Neuronal stem cell (in vitro differentiated cells): ENCODE measurements at regions not wholly inside any gene's neighbourhood (a gene's known extent, or its start where the extent isn't known, plus 50 kb on each side); places are given as distances from the start of the nearest gene placed in this dataset.

ENCODE experiments used
- DNase-seq: peaks from one replicate; pipeline ENCODE4 v3.0.0-alpha.2; 2013; ENCODE audit warnings: low spot score
- H2AFZ ChIP-seq: one replicate; pipeline ENCODE4 v1.6.1; 2013; ENCODE audit warnings: mild to moderate bottlenecking, low read length, inconsistent platforms
- H2AK5ac ChIP-seq: 2 replicates; pipeline ENCODE4 v1.6.1; 2013; ENCODE audit warnings: low read depth, mild to moderate bottlenecking, inconsistent platforms, low read length, moderate library complexity, mixed read lengths
- H2BK120ac ChIP-seq: 2 replicates; pipeline ENCODE4 v1.6.1; 2013; ENCODE audit warnings: low read depth, mild to moderate bottlenecking, inconsistent platforms, low read length, moderate library complexity, mixed read lengths
- H2BK12ac ChIP-seq: one replicate; pipeline ENCODE4 v1.6.1; 2013; ENCODE audit warnings: low read length, inconsistent platforms
- H2BK15ac ChIP-seq: 2 replicates; pipeline ENCODE4 v1.6.1; 2013; ENCODE audit warnings: mild to moderate bottlenecking, low read length, inconsistent platforms, mixed read lengths
- H2BK5ac ChIP-seq: one replicate; pipeline ENCODE4 v1.6.1; 2013; ENCODE audit warnings: inconsistent platforms, mild to moderate bottlenecking, low read length, moderate library complexity
- H3K14ac ChIP-seq: one replicate; pipeline ENCODE4 v1.6.1; 2013; ENCODE audit warnings: low read length, inconsistent platforms
- H3K18ac ChIP-seq: 2 replicates; pipeline ENCODE4 v1.6.1; 2013; ENCODE audit warnings: low read length, inconsistent platforms
- H3K23ac ChIP-seq: 2 replicates; pipeline ENCODE4 v1.6.1; 2013; ENCODE audit warnings: low read depth, mild to moderate bottlenecking, mixed read lengths, low read length, inconsistent platforms; ENCODE audit not compliant: poor library complexity
- H3K27ac ChIP-seq: replicated peaks from 3 replicates; pipeline ENCODE4 v1.5.1; 2013; ENCODE audit warnings: low read length, inconsistent platforms
- H3K27me3 ChIP-seq, 3 experiments: 2 replicates each; pipeline ENCODE4 v1.6.1; 2013; ENCODE audit warnings: low read length in 3 of 3, mild to moderate bottlenecking in 2 of 3, inconsistent platforms in 1 of 3, low read depth in 1 of 3, mixed read lengths in 1 of 3, moderate library complexity in 1 of 3; ENCODE audit not compliant: control insufficient read depth in 3 of 3, insufficient read depth in 3 of 3
- H3K36me3 ChIP-seq, 2 donors: replicated peaks in 1 of 2; 2 replicates each; pipeline ENCODE4 v1.6.1; 2013; ENCODE audit warnings: low read length in 2 of 2; ENCODE audit not compliant: control insufficient read depth in 2 of 2, insufficient read depth in 2 of 2
- H3K4ac ChIP-seq: 2 replicates; pipeline ENCODE4 v1.6.1; 2013; ENCODE audit warnings: inconsistent platforms, mild to moderate bottlenecking, low read length, moderate library complexity
- H3K4me1 ChIP-seq, 2 donors: 1 replicate in 1 of 2; 2 replicates in 1 of 2; pipeline ENCODE4 v1.6.1; 2013; ENCODE audit warnings: low read length in 2 of 2, low read depth in 1 of 2; ENCODE audit not compliant: control insufficient read depth in 2 of 2, insufficient read depth in 1 of 2
- H3K4me2 ChIP-seq: one replicate; pipeline ENCODE4 v1.6.1; 2013; ENCODE audit warnings: mild to moderate bottlenecking, low read length, inconsistent platforms; ENCODE audit not compliant: insufficient read depth, poor library complexity, severe bottlenecking
- H3K4me3 ChIP-seq, 2 donors: 2 replicates each; pipeline ENCODE4 v1.5.1; 2013; ENCODE audit warnings: low read length in 2 of 2, mild to moderate bottlenecking in 2 of 2, inconsistent platforms in 1 of 2, moderate library complexity in 1 of 2
- H3K79me1 ChIP-seq: one replicate; pipeline ENCODE4 v1.6.1; 2013; ENCODE audit warnings: low read depth, mild to moderate bottlenecking, inconsistent platforms, low read length, moderate library complexity
- H3K9ac ChIP-seq: one replicate; pipeline ENCODE4 v1.6.1; 2013; ENCODE audit warnings: mild to moderate bottlenecking, low read depth, low read length, inconsistent platforms; ENCODE audit not compliant: poor library complexity
- H3K9me3 ChIP-seq, 2 donors: replicated peaks in 1 of 2; 2 replicates each; pipeline versions ENCODE3 to v1.6.1; 2013; ENCODE audit warnings: low read length in 2 of 2, mild to moderate bottlenecking in 2 of 2, inconsistent platforms in 1 of 2, low read depth in 1 of 2, mixed read lengths in 1 of 2, moderate library complexity in 1 of 2; ENCODE audit not compliant: control insufficient read depth in 2 of 2, insufficient read depth in 1 of 2
- H4K8ac ChIP-seq: one replicate; pipeline ENCODE4 v1.6.1; 2013; ENCODE audit warnings: low read depth, mild to moderate bottlenecking, inconsistent platforms, low read length, moderate library complexity
- H4K91ac ChIP-seq: one replicate; pipeline ENCODE4 v1.6.1; 2013; ENCODE audit warnings: low read length, low read depth, mild to moderate bottlenecking, inconsistent platforms; ENCODE audit not compliant: poor library complexity
- WGBS, 2 donors: extraction: QIAGEN DNeasy Blood & Tissue Kit; methylation state at CpG; one replicate each; pipeline ENCODE4 v1.1.7; 2013; ENCODE audit warnings: missing lambda C conversion rate in 2 of 2, mixed read lengths in 1 of 2; ENCODE audit not compliant: insufficient read length in 2 of 2, insufficient replicate concordance in 1 of 2; ENCODE audit errors: extremely low coverage in 2 of 2; 5-methylcytosine and 5-hydroxymethylcytosine counted together

GRCh38 chr1:157399984-157400382 lies 152.3 kb downstream of the FCRL5 start:
- Histone ChIP-seq H3K4me1 (no peaks in the 10 kb centered on the region), H3K9me3 (no peaks in the 10 kb centered on the region), H4K8ac (no peak overlapping the region), H3K23ac (no peak overlapping the region), H3K9ac (no peak overlapping the region), H3K4me2 (no peak overlapping the region), H3K4ac (no peak overlapping the region), H3K79me1 (no peaks in the 10 kb centered on the region), H3K18ac (no peak overlapping the region), H3K27ac (no peak overlapping the region), H3K14ac (no peak overlapping the region), H3K36me3 (no peaks in the 10 kb centered on the region), H2AFZ (no peak overlapping the region), H2BK5ac (no peak overlapping the region), H2AK5ac (no peak overlapping the region), H2BK15ac (no peak overlapping the region), H4K91ac (no peak overlapping the region), H2BK12ac (no peak overlapping the region), H3K4me3 (no peak overlapping the region), H2BK120ac (no peak overlapping the region), H3K27me3 (no peaks in the 10 kb centered on the region)
- no CpG with 5 or more reads among the region's 1 CpG for WGBS, 2 donors
- no peak for DNase-seq

GRCh38 chr1:157399343-157399983 lies 152.9 kb downstream of the FCRL5 start:
- Histone ChIP-seq H3K14ac (no peak overlapping the region), H3K4me1 (no peaks in the 10 kb centered on the region), H3K9ac (no peak overlapping the region), H3K18ac (no peak overlapping the region), H2BK5ac (no peak overlapping the region), H2AFZ (no peak overlapping the region), H2BK12ac (no peak overlapping the region), H4K8ac (no peak overlapping the region), H3K23ac (no peak overlapping the region), H3K79me1 (no peaks in the 10 kb centered on the region), H2BK15ac (no peak overlapping the region), H4K91ac (no peak overlapping the region), H3K4me2 (no peak overlapping the region), H3K27me3 (no peaks in the 10 kb centered on the region), H3K4me3 (no peak overlapping the region), H2BK120ac (no peak overlapping the region), H3K27ac (no peak overlapping the region), H3K4ac (no peak overlapping the region), H2AK5ac (no peak overlapping the region), H3K36me3 (no peaks in the 10 kb centered on the region), H3K9me3 (no peaks in the 10 kb centered on the region)
- no peak for DNase-seq
- WGBS, 2 donors = no CpG with 5 or more reads among the region's 3 CpGs

- no peaks in the 10 kb centered on the region for H3K79me1 ChIP-seq
- no peaks in the 10 kb centered on the region for H3K36me3 ChIP-seq
- no CpG with 5 or more reads among the region's 6 CpGs for WGBS, 2 donors
- DNase-seq = no peak
- no peak overlapping the region for H2AK5ac ChIP-seq
- H2AFZ ChIP-seq = no peak overlapping the region
- no peak overlapping the region for H3K18ac ChIP-seq
- H2BK12ac ChIP-seq = no peak overlapping the region
- H4K91ac ChIP-seq = no peak overlapping the region
- H3K4me1 ChIP-seq = no peaks in the 10 kb centered on the region
- no peak overlapping the region for H3K9ac ChIP-seq
- H3K27me3 ChIP-seq = no peaks in the 10 kb centered on the region
- no peaks in the 10 kb centered on the region for H3K9me3 ChIP-seq
- no peak overlapping the region for H2BK120ac ChIP-seq
- no peak overlapping the region for H2BK5ac ChIP-seq
- H3K14ac ChIP-seq = no peak overlapping the region
- no peak overlapping the region for H3K4ac ChIP-seq
- H2BK15ac ChIP-seq = no peak overlapping the region
- H3K4me2 ChIP-seq = no peak overlapping the region
- no peak overlapping the region for H4K8ac ChIP-seq
- H3K4me3 ChIP-seq = no peak overlapping the region
- no peak overlapping the region for H3K23ac ChIP-seq
- no peak overlapping the region for H3K27ac ChIP-seq
Observed at GRCh38 chr1:157390651-157391050, 161.7 kb downstream of the FCRL5 start.

GRCh38 chr1:157388057-157388456 lies 164.3 kb downstream of the FCRL5 start:
- H3K4me2 ChIP-seq = no peak overlapping the region
- H2BK5ac ChIP-seq = no peak overlapping the region
- no peaks in the 10 kb centered on the region for H3K79me1 ChIP-seq
- no peak overlapping the region for H3K4ac ChIP-seq
- no peaks in the 10 kb centered on the region for H3K9me3 ChIP-seq
- H2AK5ac ChIP-seq = no peak overlapping the region
- H3K18ac ChIP-seq = no peak overlapping the region
- H3K4me1 ChIP-seq = no peaks in the 10 kb centered on the region
- H3K14ac ChIP-seq = no peak overlapping the region
- no peaks in the 10 kb centered on the region for H3K36me3 ChIP-seq
- H3K4me3 ChIP-seq = no peak overlapping the region
- H2AFZ ChIP-seq = no peak overlapping the region
- no peak overlapping the region for H2BK12ac ChIP-seq
- H3K23ac ChIP-seq = no peak overlapping the region
- H4K8ac ChIP-seq = no peak overlapping the region
- no peak overlapping the region for H4K91ac ChIP-seq
- H3K27me3 ChIP-seq = no peaks in the 10 kb centered on the region
- H3K9ac ChIP-seq = no peak overlapping the region
- H2BK15ac ChIP-seq = no peak overlapping the region
- H3K27ac ChIP-seq = no peak overlapping the region
- no peak for DNase-seq
- no peak overlapping the region for H2BK120ac ChIP-seq
